GM19467 (cell line): ENCODE measurements at regions not wholly inside any gene's neighbourhood (a gene's known extent, or its start where the extent isn't known, plus 50 kb on each side); places are given as distances from the start of the nearest gene placed in this dataset.
"Not testable (repeated sequence)": the region's sequence is repeated elsewhere in the genome, so short reads cannot be mapped to it uniquely, and the experiment has no call there.

Source experiments
- ATAC-seq: cut with Tn5 transposase; IDR thresholded peaks from one replicate; pipeline ENCODE4 v1.9.1; 2021; ENCODE audit warnings: mild to moderate bottlenecking, moderate library complexity; ENCODE audit not compliant: unreplicated experiment

DNA sequence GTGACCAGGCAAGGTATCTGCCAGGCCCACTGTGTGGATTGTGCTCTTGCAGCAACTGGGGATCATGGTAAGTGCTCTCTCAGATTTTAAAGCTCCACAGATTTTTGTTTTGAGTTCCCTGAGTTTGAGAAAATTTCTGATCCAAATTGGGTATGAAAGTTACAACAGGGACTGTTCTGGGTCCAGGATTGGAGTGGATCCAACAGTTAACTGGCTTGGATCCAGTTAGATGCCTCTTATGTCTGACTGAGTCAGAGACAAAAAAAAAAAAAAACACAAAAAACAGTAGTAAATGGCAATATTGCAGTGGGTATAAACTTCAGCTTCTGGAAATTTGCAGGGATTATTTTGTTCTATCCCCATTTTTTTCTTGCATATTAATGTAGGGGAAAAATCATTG is 598.8 kb downstream of the C12orf50 start:
- ATAC-seq: no peak

GRCh38 chr12:87428701-87429277 is 600.4 kb downstream of the C12orf50 start:
- ATAC-seq: no peak

GRCh38 chr12:87427770-87428169 is 601.4 kb downstream of the C12orf50 start:
- no peak for ATAC-seq

GRCh38 chr12:87425942-87426554 is 603.2 kb downstream of the C12orf50 start:
- ATAC-seq: no peak

GRCh38 chr12:87421233-87421632 is 608.0 kb downstream of the C12orf50 start:
- ATAC-seq: not testable (repeated sequence)

- ATAC-seq: no peak
Observed at GRCh38 chr12:87413784-87414183, 615.4 kb downstream of the C12orf50 start.

DNA sequence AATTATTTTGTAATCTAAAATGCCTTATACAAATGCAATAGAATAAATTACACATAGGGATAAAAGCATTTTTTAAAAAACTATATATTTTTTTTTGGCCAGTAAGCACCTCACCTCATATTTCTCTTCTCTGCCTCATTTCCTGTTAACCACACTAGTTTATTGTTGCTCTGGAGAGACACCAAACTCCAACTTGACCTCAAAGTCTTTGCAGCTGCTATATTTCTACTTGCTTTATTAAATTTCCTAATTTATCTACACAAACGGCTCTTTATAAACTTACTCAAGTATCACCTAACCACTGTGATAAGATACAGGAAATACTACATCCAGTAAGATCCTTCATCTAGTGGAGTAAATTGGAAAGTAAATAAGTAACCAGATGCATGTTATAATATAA is 622.3 kb downstream of the C12orf50 start:
- no peak for ATAC-seq

DNA sequence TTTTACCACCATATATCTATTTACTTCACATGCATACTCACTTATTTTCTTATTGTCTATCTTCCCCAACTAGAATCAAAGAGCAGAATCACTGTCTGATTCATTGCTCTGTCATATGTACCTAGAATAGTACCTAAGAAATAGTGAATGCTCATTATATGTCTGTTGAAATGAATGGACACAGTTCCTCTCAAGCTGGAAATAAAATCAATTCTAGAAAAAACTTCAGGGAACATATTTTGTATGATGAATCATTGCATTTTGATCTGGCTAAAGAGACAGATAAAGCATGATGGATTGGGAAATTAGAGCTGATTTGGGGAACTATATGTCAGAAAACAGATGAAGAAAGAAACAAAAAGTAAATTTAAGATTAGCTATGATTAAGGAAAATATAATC is 623.3 kb downstream of the C12orf50 start:
- no peak for ATAC-seq

- ATAC-seq: not testable (repeated sequence)
Observed at GRCh38 chr12:87394168-87394567, 635.0 kb downstream of the C12orf50 start.

GRCh38 chr12:87388376-87388775 is 640.8 kb downstream of the C12orf50 start:
- no peak for ATAC-seq

- no peak for ATAC-seq
Observed at GRCh38 chr12:87385322-87385721, 643.9 kb downstream of the C12orf50 start.

DNA sequence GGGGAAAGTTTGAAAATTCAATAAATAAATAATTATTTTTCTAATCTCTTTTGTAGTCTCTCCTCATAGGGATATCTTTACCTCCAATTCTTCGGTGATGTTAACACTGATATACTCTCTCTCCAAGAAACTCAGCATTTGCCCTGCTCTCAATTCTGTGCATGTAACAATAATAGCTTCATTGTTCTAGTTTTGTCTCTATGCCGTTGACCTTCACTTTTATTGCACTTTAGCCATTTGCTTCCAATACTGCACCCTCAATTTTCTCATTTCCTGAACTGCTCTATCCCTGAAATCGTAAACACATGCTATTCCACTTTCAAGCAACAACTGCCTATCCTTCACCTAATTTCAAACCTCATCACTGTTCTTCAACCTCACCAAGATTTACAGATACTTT is 645.0 kb downstream of the C12orf50 start:
- no peak for ATAC-seq

DNA sequence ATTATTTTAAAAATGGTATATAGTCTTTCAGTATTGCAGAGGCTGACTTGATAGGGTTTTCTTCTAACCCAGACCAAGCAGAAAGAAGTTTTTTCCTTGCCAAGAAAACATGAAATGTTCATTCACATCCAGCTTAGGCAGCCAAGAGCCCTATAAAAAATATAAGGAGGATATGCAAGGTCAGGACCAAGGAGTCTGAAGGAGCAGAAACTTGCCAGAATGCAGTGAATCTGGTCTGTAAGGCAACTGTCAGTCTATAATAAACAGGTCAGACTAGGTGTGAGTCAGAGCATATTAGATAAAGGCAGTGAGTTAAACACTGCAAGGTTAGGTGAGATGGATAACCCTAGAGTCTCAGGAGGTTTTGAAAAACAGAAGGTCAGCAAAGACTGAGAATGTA is 645.5 kb downstream of the C12orf50 start:
- no peak for ATAC-seq

GRCh38 chr12:87382959-87383566 is 646.1 kb downstream of the C12orf50 start:
- ATAC-seq: no peak

GRCh38 chr12:87382436-87382835 is 646.8 kb downstream of the C12orf50 start:
- no peak for ATAC-seq

GRCh38 chr12:87381742-87382141 is 647.5 kb downstream of the C12orf50 start:
- ATAC-seq: no peak

DNA sequence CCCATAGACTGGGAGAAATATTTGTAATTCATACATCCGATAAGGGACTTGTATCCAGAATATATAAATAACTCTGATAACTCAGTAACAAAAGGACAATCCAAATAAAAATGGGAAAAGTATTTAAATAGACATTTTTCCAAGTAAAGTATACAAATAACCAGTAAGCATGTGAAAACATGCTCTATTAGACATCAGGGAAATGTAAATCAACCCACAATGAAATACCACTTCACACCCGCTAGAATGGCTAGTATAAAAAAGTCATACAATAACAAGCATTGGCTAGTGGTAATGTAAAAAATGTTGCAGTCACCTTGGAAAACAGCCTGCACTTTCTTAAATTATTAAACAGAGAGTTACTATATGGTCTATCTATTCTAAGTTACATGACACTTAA is 650.7 kb downstream of the C12orf50 start:
- ATAC-seq: no peak

GRCh38 chr12:87376722-87377121 is 652.5 kb downstream of the C12orf50 start:
- no peak for ATAC-seq

DNA sequence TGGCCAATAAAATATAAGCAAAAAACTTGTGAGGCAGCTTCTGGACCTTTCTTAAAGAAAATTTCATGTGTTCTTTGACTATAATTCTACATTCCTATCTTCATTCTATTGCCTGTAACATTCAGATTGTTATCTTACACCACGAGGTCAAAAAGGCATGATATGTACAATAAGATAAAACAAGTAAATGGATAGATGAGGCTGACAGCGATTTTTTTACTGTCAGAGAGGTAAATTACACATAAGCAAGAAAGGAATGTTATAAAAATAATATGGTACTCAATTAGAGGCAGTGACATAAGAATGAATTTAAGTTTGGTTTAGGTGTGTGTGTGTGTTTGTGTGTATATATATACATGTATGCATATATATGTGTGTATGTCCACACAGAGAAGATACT is 660.0 kb downstream of the C12orf50 start:
- ATAC-seq: no peak

- ATAC-seq: no peak
Observed at GRCh38 chr12:87368259-87368658, 660.9 kb downstream of the C12orf50 start.

GRCh38 chr12:87365423-87365822 is 663.8 kb downstream of the C12orf50 start:
- ATAC-seq: no peak

- no peak for ATAC-seq
Observed at GRCh38 chr12:87363497-87364084, 665.6 kb downstream of the C12orf50 start.
